GM13977 (cell line): ENCODE measurements at regions not wholly inside any gene's neighbourhood (a gene's known extent, or its start where the extent isn't known, plus 50 kb on each side); places are given as distances from the start of the nearest gene placed in this dataset.

Experiments
- DNase-seq: peaks from one replicate; pipeline ENCODE4 v3.0.0; 2012; ENCODE audit warnings: low spot score
- CTCF ChIP-seq: IDR thresholded peaks from 2 replicates; pipeline ENCODE4 v1.5.1; 2012; ENCODE audit warnings: mild to moderate bottlenecking, control low read depth; ENCODE audit not compliant: insufficient read depth; ENCODE audit errors: extremely low read depth, missing control alignments
- in situ Hi-C: fragments of 300-500 bp; cut with MboI; formaldehyde crosslinking; loops from one replicate; pipeline ENCODE4 v1.12.0; 2022; ENCODE audit warnings: low sequenced_read_pairs, low pct_unique_long_range_greater_than_20kb, mixed read lengths, inconsistent platforms; ENCODE audit not compliant: unreplicated experiment

- no peak for TF ChIP-seq CTCF
- in situ Hi-C loops = no loop called here
- DNase-seq = no peak
These were observed 151.2 kb upstream of the ARRDC3 start for GRCh38 chr5:91534332-91534731.

GRCh38 chr5:91532779-91533178 lies 149.7 kb upstream of the ARRDC3 start:
- DNase-seq = no peak
- TF ChIP-seq CTCF = no peak
- in situ Hi-C loops = no loop called here

- no peak for TF ChIP-seq CTCF
- in situ Hi-C loops = no loop called here
- DNase-seq = no peak
These were observed 149.2 kb upstream of the ARRDC3 start for GRCh38 chr5:91532281-91532680.

GRCh38 chr5:91528831-91529230 lies 145.7 kb upstream of the ARRDC3 start:
- TF ChIP-seq CTCF = no peak
- in situ Hi-C loops = no loop called here
- DNase-seq = no peak

- no peak for DNase-seq
- in situ Hi-C loops = no loop called here
- TF ChIP-seq CTCF = no peak
These were observed 138.7 kb upstream of the ARRDC3 start for GRCh38 chr5:91521785-91522184.

GRCh38 chr5:91521334-91521733 lies 138.2 kb upstream of the ARRDC3 start:
- DNase-seq = no peak
- no peak for TF ChIP-seq CTCF
- in situ Hi-C loops = no loop called here

- no peak for TF ChIP-seq CTCF
- in situ Hi-C loops = no loop called here
- no peak for DNase-seq
These were observed 131.3 kb upstream of the ARRDC3 start for GRCh38 chr5:91514400-91514799.
